ENCODE measurements at regions not wholly inside any gene's neighbourhood (a gene's known extent, or its start where the extent isn't known, plus 50 kb on each side); places are given as distances from the start of the nearest gene placed in this dataset.

DNA sequence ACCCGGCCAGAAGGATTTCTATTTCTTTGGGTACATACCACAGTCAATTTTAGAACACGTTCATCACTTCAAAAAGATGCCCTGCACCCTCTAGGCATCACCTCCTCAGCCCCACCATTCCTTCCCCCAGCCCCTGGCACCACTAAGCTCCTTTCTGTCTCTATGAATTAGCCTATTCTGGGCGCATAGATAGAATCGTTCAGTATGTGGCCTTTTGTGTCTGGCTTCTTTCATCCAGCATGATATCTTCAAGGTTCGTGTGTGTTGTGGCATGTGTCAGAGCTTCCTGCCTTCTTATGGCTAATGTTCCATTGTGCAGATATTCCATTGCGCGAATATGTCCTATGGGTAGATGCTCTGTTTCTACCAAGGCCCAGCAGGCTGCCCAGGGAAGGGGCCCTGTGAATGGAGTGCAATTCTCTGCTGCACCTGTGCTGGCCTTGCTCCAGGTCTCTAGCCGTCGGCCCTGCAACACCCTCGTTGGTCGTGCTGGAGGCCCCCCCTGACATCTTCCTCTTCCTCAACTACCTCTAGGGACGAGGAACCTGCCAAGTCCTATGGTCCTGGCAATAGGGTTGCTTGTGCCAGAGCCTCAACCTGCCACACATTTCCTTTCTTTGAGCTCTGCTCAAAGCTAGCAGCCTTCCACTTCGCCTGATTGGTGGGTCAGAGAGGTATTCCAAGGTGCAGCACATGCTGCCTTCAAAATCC is 113.5 kb downstream of the RIPK4 start:
- no peak for DNase-seq (ENCODE audit: low read depth)
- TF ChIP-seq, protein P1, sequence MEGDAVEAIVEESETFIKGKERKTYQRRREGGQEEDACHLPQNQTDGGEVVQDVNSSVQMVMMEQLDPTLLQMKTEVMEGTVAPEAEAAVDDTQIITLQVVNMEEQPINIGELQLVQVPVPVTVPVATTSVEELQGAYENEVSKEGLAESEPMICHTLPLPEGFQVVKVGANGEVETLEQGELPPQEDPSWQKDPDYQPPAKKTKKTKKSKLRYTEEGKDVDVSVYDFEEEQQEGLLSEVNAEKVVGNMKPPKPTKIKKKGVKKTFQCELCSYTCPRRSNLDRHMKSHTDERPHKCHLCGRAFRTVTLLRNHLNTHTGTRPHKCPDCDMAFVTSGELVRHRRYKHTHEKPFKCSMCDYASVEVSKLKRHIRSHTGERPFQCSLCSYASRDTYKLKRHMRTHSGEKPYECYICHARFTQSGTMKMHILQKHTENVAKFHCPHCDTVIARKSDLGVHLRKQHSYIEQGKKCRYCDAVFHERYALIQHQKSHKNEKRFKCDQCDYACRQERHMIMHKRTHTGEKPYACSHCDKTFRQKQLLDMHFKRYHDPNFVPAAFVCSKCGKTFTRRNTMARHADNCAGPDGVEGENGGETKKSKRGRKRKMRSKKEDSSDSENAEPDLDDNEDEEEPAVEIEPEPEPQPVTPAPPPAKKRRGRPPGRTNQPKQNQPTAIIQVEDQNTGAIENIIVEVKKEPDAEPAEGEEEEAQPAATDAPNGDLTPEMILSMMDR (IDR thresholded peaks at IDR 0.05; ENCODE audit: low read depth, low read length, missing control alignments) = no peak
- H3K4me3 ChIP-seq (ENCODE audit: low read depth, low read length) = no peak overlapping the region

DNA sequence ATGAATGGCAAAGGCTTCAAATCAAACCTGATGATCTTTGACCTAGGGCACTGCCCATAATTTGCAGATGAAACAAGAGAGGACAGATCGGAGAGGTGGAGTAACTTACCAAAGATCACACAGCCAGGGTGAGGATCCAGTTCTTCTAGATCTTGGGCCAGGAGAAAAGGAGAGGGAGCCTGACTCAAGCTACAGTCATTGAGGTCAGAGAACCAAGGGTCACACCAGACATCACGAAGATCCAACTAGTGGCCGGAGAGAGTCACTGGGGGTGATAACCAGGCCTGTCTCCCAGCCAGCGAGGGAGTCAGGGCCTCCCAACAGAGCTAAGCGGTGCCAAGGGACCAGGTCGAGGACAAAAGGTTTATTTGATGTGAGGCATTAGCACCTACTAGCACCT is 115.0 kb downstream of the RIPK4 start:
- TF ChIP-seq, protein P1 (IDR thresholded peaks at IDR 0.05; ENCODE audit: low read depth, low read length, missing control alignments) = no peak
- no peak for DNase-seq (ENCODE audit: low read depth)

DNA sequence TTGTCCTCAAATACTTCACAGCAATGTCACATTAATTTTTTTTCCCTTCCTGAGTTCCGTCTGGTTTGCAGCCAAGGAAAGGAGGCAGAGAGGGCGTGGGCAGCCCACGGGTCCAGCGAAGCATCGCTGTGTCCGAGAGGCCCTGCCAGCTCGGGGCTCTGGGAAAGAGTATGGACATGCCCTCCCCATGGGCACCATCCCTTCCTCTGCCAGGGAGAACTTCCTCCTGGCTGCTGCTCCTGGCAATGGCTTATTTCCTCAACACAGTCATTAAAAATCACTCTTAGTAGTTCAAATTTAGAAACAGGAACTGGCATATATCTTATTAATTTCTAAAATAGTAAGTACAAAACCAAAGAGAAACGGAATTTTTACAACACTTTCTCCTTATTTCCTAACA is 115.4 kb downstream of the RIPK4 start:
- H3K4me3 ChIP-seq (ENCODE audit: low read depth, low read length) = no peak overlapping the region
- TF ChIP-seq, protein P1 (IDR thresholded peaks at IDR 0.05; ENCODE audit: low read depth, low read length, missing control alignments) = no peak
- no peak for DNase-seq (ENCODE audit: low read depth)

More for the DNA sequence above, 115.0 kb downstream of the RIPK4 start:
- H3K4me3 ChIP-seq (ENCODE audit: low read depth, low read length) = no peak overlapping the region

DNA sequence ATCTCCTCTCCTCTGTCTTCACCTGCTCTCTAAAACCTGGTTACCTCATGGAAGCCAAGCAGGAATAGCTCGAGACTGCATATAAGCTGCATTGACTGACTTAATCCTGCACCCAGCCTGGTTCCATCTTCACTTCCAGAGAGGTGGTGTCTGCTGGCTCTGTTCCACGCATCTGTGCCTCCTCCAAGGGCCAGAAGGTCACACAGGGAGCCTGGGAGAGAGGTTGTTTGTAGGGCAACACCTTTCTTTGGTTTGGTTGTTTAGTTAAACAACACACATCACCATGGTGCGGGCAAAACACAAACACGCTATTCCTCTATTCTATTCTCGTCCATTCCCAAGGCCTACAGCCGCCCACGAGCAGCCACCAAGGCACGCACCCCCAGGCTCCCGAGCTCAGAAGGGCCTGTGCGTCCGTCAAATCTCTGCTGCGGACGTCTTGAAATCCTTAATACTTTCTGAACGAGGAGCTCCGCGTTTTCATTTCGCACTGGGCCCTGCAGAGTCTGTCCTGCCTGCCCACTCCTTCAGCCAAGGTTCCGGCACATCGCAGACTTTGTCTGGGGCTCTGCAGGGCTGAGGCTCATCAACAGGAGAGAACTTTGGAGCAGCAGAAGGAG is 116.2 kb downstream of the RIPK4 start:
- DNase-seq (ENCODE audit: low read depth) = no peak

DNA sequence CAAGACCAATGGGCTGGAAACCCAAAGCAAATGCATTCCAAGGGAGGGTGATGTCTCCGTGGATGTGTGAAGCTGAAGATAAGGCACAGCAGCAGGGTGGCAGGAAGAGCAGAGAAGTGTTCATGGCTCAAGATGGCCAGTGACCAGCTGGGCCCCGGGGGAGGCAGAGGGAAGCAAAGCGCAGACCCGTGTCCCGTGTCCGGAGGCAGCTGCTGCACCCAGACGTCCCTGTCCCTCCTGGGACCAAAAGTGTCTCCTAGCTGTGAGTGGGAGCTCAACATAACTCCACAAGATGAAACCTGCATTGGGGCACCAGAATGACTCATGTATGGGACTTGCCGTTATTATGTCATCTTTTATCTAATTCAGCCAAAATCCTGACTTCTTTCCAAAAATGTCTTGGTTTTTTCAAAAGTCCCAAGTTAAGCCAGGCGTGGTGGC is 118.2 kb downstream of the RIPK4 start:
- no peak overlapping the region for H3K4me3 ChIP-seq (ENCODE audit: low read depth, low read length)
- no peak for DNase-seq (ENCODE audit: low read depth)
- TF ChIP-seq, protein P1 (IDR thresholded peaks at IDR 0.05; ENCODE audit: low read depth, low read length, missing control alignments) = no peak

More for the DNA sequence above, 116.2 kb downstream of the RIPK4 start:
- H3K4me3 ChIP-seq (ENCODE audit: low read depth, low read length) = no peak overlapping the region
- TF ChIP-seq, protein P1 (IDR thresholded peaks at IDR 0.05; ENCODE audit: low read depth, low read length, missing control alignments) = no peak

DNA sequence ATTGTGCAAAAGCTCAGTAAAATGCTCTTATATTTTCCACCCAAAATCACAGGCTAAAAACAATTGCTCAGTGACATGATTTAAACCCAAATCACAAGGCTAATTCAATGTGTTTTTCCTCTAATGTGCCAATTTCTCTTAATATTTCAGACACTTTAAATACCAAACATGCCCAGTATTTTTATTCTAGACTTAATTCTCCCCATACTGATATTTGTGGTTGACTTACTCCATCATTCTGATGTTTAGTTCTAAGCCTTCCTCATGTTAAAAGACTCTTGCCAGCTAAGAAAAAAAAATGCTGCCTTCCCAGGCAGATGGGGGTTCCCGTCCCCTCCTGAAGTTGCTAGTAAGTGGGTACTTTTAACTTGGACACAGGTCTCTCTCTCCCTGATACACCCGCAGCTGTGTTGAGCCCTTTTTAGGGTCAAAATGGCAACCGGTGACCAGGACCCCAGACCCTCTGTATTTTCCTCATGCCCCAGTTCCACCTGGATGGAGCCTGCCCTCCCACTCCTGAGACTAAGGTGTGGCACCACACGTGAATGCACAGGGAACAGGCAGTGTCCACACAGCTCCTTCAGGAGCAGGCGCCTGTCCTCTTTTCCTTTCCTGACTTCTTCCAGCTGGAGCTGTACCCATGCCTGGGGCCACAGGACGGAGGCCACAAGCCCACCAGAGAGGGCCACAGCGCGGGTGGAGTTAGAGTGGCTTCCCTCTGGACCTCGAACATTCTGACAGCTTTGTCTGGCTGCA is 118.9 kb downstream of the RIPK4 start:
- DNase-seq (ENCODE audit: low read depth) = no peak
- TF ChIP-seq, protein P1 (IDR thresholded peaks at IDR 0.05; ENCODE audit: low read depth, low read length, missing control alignments) = no peak

More for the DNA sequence above, 118.9 kb downstream of the RIPK4 start:
- H3K4me3 ChIP-seq (ENCODE audit: low read depth, low read length) = no peak overlapping the region
